ENCODE measurements at regions not wholly inside any gene's neighbourhood (a gene's known extent, or its start where the extent isn't known, plus 50 kb on each side); places are given as distances from the start of the nearest gene placed in this dataset.
"Not testable (repeated sequence)": the region's sequence is repeated elsewhere in the genome, so short reads cannot be mapped to it uniquely, and the experiment has no call there.

DNA sequence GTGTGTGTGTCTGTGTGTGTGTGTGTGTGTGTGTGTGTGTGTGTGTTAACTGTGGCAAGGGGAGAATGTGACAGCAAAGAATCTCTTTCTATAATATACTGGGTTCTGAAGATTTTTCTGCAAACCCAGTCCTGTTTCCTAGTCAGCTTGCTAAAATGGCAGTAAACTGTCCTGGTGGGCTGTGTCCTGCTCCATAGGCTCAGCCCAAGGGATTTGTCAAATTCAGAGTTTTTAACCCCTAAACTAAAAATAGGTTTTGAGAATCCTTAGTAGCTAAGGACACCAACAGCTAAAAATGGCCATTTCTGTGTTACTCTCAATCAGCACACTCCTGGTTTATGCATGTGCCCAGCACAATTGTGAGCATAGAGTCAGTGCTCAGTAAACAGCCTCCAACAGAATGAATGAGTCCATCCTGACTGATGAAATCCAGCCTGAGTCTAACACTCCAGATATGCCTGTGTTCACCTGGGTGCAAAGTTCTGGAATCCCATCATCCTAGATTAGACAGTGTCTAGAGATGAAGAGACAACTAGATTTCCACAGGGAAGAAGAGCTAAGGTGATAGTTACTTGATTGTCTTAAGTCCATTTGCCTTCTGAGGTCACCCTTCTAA, 192.6 kb downstream of the TTC6 start:
- no peak for DNase-seq

DNA sequence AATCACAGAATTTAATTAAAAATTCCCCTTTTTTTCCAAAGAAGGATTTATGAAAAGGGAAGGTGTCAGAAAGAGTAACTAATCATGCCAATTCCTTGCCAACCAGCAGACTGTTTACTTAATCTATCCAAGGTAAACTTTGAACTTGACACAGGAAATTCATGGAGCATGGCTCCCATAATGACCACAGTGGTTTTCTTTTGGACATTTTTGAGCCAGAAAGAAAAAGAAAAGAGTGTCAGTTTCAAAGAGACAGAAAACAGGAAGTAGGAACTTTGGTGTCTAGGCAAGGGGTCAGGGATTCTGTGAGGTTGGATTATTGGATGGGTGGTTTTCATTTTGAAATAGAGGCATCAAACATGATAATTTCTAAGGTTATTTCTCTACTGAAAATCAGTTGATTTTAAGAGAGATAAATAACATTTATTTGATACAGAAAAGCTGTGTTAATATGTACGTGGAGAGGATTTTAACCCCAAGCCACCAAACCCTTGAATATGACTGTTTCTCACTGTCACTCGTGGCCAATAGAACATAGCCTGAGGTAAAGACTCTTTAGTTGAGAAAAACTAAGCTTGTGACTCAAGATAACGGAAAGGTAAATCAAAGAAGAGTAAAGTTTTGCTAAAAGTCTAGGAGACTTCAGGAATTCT, 196.1 kb downstream of the TTC6 start:
- no peak for DNase-seq

DNA sequence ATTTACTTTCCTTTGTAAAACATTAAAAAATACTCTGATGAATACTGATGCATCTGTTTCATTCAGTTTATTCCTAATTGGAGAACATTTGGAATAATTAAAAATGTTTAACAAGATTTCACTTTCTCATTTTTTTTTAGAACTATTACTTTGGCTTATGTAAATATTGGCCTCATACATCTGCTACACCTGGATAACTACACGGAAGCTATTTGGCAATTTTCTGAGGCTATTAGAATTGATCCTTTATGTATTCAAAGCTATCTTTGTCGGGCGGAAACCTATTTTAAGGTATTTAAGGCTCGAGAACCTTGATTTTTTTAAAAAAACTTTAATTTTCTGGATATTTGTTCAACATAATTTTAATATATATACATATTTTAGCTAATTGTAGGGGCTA, 196.7 kb downstream of the TTC6 start:
- DNase-seq = no peak

DNA sequence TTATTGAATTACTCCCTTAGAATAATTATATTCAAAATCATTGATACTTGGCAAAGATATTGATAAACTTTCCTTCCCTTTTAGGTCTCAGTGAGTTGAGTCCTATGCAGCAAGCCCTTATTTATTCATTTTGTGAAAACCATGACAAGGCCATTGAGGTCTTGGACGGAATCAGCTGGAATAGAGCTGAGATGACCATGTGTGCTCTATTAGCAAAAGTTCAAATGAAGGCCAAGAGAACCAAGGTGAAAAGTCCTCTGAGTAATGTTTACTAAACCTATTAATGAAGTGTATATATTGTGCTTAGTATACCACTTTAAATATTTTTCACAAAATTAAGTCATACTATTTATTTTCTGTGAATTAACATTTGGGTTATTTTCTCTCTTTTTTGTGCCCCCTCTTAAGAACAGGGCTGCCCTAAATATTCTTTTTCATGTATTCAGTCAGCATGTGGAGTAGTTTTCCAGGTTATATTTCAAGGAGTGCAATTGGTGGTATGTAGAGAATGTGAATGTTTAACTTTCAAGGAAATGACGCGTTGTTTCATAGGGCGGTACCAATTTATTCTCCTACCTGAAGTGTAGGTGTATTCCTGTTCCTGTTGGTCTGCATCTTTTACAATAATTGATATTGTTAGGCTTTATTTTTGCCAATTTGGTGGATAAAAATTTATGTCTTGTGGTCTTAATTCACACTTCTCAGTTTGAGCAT, 201.4 kb downstream of the TTC6 start:
- DNase-seq = no peak

DNA sequence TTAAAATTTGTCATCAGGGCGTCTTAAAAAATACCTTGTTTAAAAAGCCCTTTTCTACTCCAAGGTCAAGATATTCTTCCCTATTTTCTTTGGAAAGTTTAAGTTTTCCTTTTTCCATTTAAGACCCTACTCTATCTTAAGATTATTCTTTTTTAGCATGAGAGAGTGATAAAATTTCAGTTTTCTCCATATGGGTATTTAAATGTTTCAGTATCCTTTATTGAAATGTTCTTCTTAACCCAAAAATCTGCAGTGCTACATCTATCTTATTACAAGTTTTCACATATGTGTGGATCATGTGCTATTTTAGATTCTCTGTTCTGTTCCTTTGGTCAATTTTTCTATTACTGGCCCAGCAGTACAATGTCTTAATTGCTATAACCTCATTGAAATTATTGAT, 202.2 kb downstream of the TTC6 start:
- no peak for DNase-seq

DNA sequence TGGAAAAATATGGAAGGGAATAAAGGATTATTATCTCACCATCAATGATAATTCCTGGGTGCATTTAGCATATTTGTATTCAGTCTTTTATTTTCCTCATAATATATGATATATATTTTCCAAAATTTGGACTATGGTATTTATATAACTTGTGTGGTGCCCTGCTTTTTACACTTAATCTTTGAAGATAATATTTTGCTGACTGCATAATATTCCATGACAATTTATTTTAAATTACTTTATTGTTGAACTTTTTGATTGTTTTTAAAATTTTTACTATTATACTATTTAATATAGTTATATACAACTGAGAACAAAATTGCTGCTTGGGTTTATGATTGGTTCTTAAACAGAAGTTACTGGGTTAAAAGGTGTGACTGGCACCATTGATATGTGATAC, 212.3 kb downstream of the TTC6 start:
- no peak for DNase-seq

DNA sequence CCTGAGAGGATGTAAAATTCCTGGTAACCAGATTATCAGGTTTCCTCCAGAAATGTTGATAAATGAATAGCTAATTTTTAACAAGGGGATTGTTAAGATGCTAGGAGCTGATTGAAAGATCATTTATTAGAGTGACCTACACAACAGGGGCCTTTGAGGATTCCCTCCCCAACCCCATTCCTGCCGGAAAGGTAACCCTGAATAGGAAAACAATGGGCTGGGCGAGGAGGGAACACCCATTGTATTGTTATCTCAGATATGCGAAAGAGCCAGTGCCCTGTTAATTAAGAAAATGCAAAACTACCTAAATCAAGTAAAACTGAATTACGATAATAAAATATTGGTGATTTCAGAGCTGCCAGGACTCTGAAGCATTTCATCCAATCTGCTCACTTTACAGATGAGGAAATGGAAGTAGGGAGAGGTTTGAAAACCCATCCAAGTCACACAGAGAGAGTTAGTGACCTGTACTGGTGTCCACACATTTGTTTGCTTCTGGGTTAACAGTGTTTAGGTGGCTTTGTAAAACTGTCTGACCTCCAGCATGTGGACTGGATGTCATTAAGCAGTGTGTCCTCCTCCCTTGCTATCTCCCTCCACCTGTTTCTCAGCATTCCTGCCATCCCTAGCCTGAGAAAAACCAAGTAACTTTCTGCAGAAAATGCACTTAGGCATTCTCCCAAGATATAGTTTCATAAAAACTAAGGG, 214.8 kb downstream of the TTC6 start:
- no peak for DNase-seq

DNA sequence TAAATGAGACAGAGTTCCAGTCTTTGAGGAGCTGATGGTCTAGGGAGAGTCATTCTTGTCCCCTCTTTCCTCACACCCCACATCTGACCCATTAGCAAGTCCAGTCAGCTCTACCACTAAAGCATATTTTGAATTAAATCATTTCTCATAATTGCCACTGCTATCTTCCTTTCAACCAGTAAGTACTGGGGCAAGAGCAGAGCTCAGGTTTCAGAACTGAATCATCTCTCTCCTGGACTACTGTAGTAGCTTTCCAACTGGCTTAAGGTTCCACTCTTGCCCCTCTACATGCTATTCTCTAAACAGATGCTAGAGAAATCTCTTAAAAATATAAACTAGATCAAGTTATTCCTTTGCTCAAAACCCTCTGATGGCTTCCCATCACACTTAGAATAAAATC, 218.3 kb downstream of the TTC6 start:
- DNase-seq = no peak

DNA sequence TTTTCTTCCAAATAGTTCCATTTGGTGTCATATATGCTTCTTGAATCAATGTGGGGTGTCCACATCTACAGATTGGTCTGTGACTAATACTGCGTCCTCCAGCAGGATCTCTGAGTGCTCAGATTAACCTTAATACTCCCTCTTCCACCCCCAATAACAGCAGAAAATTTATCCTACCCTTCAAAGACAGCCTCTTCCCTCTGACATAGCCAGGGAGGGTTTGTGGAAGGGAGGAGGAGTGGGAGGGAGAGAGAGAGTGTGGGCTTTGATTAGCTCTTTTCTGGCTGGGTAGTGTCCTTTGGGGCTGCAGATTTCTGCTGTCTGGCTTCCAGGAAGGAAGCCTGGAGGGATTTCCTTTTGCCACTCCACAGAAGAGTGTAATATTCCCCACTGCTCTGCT, 220.7 kb downstream of the TTC6 start:
- no peak for DNase-seq

DNA sequence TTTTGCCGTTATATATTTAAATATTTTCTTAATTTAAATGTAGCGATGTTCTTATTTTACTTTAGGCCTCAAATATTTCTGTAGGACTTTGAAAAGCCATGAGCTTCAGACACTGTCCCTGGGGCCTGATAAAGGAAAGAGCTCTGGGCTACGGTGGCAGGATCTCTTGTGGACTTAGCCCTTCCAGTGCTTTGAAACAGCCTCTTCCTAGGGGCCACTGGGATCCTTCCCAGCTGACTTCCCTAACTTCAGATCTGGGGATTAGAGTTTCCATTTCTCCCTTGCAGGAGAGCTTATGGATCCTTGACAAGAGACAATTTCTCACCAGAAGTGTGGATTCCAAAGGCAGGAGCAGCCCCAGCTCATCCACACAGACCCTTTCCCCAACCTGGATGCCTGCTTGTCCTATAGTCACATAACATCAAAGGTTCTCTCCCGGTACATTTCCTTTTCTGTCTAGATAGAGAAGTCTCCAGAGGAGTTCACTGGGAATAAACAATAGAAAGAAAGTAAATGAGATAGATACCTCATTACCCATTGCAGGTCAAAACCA, 221.4 kb downstream of the TTC6 start:
- DNase-seq = no peak

DNA sequence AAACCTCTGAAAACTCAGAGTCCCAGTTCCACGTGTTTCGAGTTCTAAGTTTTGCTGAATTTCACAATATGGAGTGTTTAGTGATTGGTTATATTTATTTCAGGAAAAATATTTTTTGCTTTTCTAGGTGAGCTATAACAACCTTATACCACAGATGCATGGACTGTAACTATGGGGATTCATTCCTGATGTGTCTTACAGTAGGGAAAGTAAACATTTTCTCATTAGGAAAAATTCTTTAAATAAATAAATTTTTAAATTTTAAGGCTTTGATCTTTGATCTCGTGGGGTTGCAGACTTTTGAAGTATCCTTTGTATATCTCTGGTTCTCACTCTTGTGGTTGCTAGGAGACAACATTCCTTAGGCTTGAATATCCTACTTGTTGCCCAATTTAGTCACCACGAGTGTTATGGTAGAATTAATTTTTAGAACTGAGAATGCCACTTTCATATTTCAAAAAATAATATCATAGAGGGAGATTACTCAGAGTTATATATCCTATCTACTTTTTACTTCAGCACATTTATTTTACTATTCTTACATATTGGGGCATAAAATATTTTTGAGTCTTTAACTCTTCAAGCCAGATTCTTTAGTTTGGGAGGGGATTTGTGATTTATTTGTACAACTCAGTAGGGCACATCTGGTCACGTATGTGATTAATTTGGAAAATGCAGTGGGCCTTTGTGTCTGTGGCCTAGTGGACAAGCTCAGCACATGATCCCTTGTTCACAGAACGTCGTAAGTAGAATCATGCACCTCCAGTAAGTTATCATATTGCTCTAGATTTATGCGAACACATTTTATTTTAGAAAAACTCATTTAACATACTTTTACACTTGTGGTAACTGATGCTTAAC, 224.0 kb downstream of the TTC6 start:
- DNase-seq = no peak

DNA sequence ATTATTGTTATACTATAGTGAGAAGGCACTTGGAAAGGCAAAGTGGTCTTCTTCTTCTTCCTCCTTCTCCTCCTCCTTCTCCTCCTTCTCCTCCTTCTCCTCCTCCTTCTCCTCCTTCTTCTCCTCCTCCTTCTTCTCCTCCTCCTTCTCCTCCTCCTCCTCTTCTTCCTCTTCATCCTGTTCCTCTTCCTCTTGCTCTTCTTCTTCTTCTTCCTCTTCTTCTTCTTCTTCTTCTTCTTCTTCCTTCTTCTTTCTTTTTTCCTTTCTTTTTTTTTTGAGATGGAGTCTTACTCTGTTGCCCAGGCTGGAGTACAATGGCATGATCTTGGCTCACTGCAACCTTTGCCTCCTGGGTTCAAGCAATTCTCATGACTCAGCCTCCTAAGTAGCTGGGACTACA, 225.4 kb downstream of the TTC6 start:
- not testable (repeated sequence) for DNase-seq

DNA sequence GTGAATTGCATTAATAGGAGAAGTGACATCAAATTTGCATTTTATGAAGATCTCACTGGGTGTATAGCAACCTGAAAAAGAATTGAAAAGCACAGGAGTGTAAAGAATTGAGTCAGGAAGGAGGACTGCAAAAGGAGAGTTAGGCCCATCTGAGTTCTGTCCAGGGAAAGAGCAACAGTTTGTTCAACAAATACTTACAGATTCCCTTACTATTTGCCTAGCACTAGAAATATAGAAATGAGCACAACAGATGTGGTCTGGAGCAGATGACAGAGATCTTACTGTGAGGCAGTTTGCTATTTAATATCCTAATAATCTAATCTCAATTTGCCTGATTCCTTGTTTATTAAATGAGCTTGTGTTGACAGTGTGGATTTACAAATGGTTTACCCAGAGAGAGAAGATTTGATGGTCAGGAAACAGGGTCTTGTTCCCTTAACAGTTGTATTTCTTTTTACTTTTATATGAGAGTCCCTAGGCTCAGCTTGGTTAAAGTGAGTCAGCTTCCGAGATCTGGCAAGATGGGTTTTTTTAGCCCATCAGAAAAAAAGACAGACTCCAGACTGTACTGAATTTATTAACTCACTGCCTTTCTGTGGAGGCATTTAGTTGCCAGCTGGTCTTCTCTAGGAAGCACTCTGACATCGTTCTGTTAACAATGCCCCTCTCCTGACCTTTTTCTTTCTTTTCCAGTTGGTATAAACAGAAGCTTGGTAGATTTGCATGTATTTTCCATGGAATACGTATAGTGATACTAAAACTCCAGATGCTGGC, 229.7 kb downstream of the TTC6 start:
- DNase-seq = no peak

DNA sequence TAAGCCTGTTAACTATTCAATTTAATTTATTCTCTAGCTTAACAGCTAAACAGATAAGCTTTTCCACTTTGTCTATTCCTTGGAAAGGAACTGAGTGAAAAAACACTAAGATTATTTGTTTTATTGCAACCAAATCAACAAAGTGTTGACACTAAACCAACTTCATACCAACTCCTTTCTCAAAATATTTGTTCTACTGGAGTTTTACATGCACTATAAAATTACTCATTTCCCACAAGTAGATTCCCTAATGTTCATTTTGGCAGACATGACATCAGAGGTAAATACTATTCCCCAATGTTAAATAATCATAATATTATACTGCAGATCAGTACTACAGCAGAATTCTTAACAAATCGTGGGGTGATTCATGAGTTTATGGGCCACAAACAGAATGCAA, 231.4 kb downstream of the TTC6 start:
- DNase-seq = no peak

DNA sequence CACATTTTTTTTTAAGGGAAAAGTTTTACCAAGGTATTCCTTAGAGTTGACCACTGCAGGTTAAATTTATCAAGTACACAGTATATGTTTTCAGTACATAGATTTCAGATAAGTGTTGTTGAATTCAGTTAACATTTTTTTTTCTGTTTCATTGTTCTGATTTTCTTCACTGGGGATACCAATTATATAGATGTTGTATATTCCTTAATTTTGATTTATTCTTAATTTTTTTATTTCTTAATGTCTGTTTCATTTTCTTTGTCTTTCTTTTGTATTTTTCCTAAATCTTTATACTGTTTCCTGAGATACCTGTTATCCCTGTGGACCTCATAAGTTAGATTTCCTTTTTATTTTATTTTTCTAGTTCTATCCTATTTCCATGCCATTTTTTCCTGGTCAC, 234.8 kb downstream of the TTC6 start:
- no peak for DNase-seq

DNA sequence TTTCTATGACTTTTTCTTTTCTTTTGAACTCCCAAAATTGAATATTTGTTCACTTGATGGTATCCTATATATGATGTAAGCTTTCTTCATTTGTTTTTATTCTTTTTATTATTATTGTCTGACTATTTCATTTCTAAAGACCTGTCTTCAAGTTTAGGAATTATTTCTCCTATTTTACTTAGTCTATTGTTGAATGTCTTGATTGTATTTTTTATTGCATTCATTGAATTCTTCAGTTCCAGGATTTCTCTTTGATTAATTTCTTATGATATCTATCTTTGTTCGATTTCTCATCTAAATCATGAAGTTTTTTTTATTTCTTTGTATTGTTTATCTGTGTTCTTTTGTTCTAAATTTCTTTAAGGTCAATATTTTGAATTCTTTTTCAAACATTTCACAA, 238.8 kb downstream of the TTC6 start:
- DNase-seq = no peak

DNA sequence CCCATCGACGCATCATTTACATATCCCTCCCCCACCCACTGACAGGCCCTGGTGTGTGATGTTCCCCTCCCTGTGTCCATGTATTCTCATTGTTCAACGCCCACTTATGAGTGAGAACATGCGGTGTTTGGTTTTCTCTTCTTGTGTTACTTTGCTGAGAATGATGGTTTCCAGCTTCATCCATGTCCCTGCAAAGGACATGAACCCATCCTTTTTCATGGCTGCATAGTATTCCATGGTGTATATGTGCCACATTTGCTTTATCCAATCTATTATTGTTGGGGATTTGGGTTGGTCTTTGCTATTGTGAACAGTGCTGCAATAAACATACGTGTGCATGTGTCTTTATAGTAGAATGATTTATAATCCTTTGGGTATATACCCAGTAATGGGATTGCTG, 243.3 kb downstream of the TTC6 start:
- not testable (repeated sequence) for DNase-seq

DNA sequence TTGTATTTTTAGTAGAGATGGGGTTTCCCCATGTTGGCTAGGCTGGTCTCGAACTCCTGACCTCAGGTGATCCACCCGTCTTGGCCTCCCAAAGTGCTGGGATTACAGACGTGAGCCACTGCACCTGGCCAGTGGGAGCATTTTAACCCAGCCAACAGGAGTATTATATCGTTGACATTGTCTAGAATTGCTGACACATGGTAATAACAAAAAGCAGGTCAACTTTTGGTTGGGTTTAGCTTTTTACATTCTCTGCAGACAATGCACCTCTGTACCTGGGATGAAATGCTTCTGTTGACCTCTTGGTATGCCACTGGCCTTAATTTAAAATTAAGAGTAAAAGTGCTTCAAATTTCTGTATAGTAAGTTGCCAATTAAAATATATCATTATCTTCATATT, 245.6 kb downstream of the TTC6 start:
- DNase-seq = not testable (repeated sequence)

DNA sequence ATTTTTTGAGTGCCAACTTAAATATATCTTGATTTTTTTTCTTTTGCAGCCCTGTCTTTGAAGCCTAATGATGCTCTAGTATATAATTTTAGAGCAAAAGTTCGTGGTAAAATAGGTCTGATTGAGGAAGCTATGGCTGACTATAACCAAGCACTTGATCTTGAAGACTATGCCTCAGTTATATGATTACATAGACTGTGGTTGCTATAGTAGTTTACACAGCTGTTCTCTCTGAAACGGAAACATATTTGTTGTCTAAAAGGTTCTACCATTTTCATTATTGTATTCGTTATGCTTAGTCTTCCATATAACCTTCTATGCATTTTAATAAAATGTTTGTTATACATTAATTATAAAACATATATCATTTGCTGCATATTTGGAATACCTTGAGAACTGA, 246.7 kb downstream of the TTC6 start:
- no peak for DNase-seq

DNA sequence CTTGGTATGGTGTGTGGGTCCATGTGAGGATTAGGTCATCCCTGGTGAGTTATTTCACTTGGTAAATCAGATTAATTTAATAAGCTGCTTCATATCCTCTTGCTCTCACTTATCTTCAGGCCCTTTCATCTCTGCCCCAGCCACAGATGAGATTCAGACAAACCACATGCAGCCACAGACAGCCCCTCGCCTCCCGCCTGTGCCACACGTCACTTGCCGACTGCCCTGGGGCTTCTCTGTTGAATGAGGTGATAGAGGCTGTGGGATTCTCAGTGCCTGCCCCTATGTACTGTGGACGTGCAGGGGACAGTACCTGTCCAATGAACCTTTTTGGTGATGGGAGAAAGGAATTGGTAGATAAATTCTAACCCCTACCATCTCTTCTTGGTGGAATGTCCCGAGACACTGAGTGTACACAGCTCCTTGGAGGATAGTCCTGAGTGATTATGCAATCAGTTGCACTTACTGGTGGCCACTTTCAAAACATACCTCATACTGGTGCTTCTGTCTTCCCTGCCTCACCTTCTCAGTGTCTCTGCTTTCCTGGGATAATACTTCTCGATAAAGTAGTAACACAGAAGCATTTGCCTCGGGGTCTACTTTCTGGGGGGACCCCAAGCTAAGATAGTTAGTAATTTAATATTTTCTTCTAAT, 248.7 kb downstream of the TTC6 start:
- DNase-seq = no peak

DNA sequence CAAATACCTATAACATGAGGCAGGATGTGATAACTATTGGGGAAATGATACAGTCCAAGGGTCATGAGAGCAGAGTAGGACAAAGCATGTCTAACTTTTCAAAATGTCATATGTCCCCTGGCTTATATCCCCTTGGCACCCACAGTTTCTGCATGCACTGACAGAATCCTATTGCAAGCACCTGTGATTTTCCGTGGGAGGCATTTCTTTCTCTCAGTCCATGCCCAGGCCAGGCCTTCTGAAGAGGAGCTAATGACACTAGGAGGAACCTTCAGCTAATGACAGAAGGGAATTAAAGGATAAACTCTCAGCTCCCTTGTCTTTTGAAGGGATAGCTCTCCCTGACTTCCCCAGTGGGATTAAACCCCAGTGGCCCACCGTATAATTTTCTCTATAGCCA, 249.2 kb downstream of the TTC6 start:
- DNase-seq = no peak

Data from skin of body (tissue), 1 donor.